HFFc6 (cell line): ENCODE measurements at regions not wholly inside any gene's neighbourhood (a gene's known extent, or its start where the extent isn't known, plus 50 kb on each side); places are given as distances from the start of the nearest gene placed in this dataset.

Source experiments
- DNase-seq: peaks from one replicate; pipeline ENCODE4 v3.0.0-alpha.2; 2018
- H3K27ac Mint-ChIP-seq: 2 replicates; pipeline ENCODE4 v1.8.0; 2020; ENCODE audit warnings: mild to moderate bottlenecking, mixed read lengths
- H3K27me3 Mint-ChIP-seq: 2 replicates; pipeline ENCODE4 v1.8.0; 2021; ENCODE audit warnings: mild to moderate bottlenecking, moderate library complexity, mixed read lengths; ENCODE audit not compliant: insufficient read depth
- H3K36me3 Mint-ChIP-seq: 2 replicates; pipeline ENCODE4 v1.8.0; 2021; ENCODE audit warnings: low read depth, mixed read lengths
- H3K4me1 Mint-ChIP-seq: 2 replicates; pipeline ENCODE4 v1.8.0; 2020; ENCODE audit warnings: low read depth, mixed read lengths
- H3K4me3 Mint-ChIP-seq: 2 replicates; pipeline ENCODE4 v1.8.0; 2020; ENCODE audit warnings: mild to moderate bottlenecking, moderate library complexity, mixed read lengths
- H3K9me3 Mint-ChIP-seq: 2 replicates; pipeline ENCODE4 v1.8.0; 2020; ENCODE audit warnings: mild to moderate bottlenecking, mixed read lengths
- CTCF ChIP-seq: fragments of 200-600 bp; sonication (generic); IDR thresholded peaks from 2 replicates; pipeline ENCODE4 v1.5.0; 2021; ENCODE audit warnings: antibody characterized with exemption, mild to moderate bottlenecking

GRCh38 chr16:16821261-16821660, 442.3 kb downstream of the NPIPA7 start:
- DNase-seq, result no peak
- Mint-ChIP-seq H3K4me1 (no peaks in the 10 kb centered on the region), H3K4me3 (no peak overlapping the region), H3K36me3 (no peaks in the 10 kb centered on the region), H3K27me3 (no peaks in the 10 kb centered on the region), H3K27ac (no peak overlapping the region), H3K9me3 (peaks cover 49% of the 10 kb centered on the region)
- TF ChIP-seq CTCF, result no peak

GRCh38 chr16:16828913-16829398, 450.0 kb downstream of the NPIPA7 start:
- Mint-ChIP-seq H3K36me3 (peaks cover 4% of the 10 kb centered on the region; the same call in 1 of the 2 replicates), H3K4me3 (no peak overlapping the region), H3K27ac (no peak overlapping the region), H3K27me3 (peaks cover 2% of the 10 kb centered on the region; the same call in 1 of the 2 replicates), H3K9me3 (peaks cover 52% of the 10 kb centered on the region), H3K4me1 (no peaks in the 10 kb centered on the region)
- TF ChIP-seq CTCF, result no peak
- DNase-seq, result no peak

GRCh38 chr16:16830401-16830800, 451.5 kb downstream of the NPIPA7 start:
- Mint-ChIP-seq H3K4me3 (no peak overlapping the region), H3K9me3 (peaks cover 54% of the 10 kb centered on the region), H3K36me3 (peaks cover 4% of the 10 kb centered on the region; the same call in 1 of the 2 replicates), H3K27ac (no peak overlapping the region), H3K27me3 (peaks cover 2% of the 10 kb centered on the region; the same call in 1 of the 2 replicates), H3K4me1 (no peaks in the 10 kb centered on the region)
- no peak for DNase-seq
- no peak for TF ChIP-seq CTCF

- DNase-seq, result no peak
- no peak overlapping the region for H3K27ac Mint-ChIP-seq
Measured at GRCh38 chr16:16830973-16831372, 452.0 kb downstream of the NPIPA7 start.

GRCh38 chr16:16833165-16833564, 454.2 kb downstream of the NPIPA7 start:
- no peak for DNase-seq
- Mint-ChIP-seq H3K4me3 (no peak overlapping the region), H3K27me3 (peaks cover under 1% of the 10 kb centered on the region; the same call in 1 of the 2 replicates), H3K36me3 (peaks cover 4% of the 10 kb centered on the region; the same call in 1 of the 2 replicates), H3K4me1 (no peaks in the 10 kb centered on the region), H3K27ac (no peak overlapping the region), H3K9me3 (peaks cover 67% of the 10 kb centered on the region)
- TF ChIP-seq CTCF, result no peak

More at GRCh38 chr16:16830973-16831372, 452.0 kb downstream of the NPIPA7 start:
- H3K9me3 Mint-ChIP-seq, result peaks cover 55% of the 10 kb centered on the region
- no peak for TF ChIP-seq CTCF
- peaks cover 2% of the 10 kb centered on the region; the same call in 1 of the 2 replicates for H3K27me3 Mint-ChIP-seq
- H3K36me3 Mint-ChIP-seq, result peaks cover 4% of the 10 kb centered on the region; the same call in 1 of the 2 replicates
- H3K4me1 Mint-ChIP-seq, result no peaks in the 10 kb centered on the region
- H3K4me3 Mint-ChIP-seq, result no peak overlapping the region
